COR-L47 (cell line): ENCODE measurements at regions not wholly inside any gene's neighbourhood (a gene's known extent, or its start where the extent isn't known, plus 50 kb on each side); places are given as distances from the start of the nearest gene placed in this dataset.
"Not testable (repeated sequence)": the region's sequence is repeated elsewhere in the genome, so short reads cannot be mapped to it uniquely, and the experiment has no call there.

Experiments used
- DNase-seq: peaks from one replicate; lab custom pipeline; 2025; lab: John Stamatoyannopoulos, UW

DNA sequence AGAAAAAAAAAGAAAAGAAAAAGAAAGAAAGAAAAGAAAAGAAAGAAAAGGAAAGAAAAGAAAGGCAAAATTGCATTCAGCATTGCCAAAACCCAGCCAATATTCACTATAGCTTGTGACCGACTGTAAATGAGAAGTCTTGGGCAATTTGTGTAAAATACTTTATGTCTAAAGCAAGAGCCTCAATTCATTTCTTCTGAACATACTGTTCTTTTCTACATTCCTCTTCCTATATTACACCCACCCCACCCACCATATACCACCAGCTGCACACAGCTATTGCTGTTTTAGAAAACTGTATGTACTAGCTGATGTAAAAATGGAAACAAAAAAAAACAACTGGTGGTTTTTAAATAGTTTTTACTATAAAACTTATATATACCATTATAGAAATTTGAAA is 156.9 kb upstream of the TTC29 start:
- DNase-seq = no peak

- no peak for DNase-seq
These were observed 157.8 kb upstream of the TTC29 start for GRCh38 chr4:147103403-147103946.

- no peak for DNase-seq
These were observed 159.1 kb upstream of the TTC29 start for GRCh38 chr4:147104768-147105167.

DNA sequence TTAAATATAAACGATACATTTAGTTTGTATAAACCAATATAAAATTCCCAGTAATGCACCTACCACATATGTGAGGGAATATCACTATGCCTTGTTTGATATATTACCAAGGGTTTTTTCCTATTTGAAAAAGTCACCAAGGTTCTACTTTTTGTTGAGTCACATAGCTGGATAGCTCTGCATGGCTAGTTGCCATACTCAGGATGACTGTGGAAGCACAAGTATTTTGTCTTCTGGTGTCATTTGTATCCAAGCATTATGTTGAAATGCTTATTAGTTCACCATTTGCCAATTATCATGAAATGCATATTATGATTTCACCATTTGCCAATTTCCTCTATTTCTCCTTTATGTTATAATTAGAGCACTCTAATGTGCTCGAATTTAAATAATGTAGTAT is 162.7 kb upstream of the TTC29 start:
- no peak for DNase-seq

DNA sequence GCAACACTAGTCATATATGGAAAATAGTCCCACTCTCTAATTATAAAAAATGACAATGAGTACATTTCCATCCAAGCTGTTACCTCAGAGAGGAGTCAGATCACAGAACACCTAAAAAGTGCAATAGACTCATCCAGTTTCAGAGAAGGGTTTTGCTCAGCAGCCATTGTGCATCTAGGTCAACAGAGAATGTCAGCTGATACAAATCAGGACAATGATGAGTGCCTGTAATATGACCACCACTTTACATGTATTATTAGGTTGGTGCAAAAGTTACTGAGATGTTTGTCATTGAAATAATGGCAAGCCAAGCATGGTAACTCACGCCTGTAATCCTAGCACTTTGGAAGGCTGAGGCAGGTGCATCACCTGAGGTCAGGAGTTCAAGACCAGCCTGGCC is 164.1 kb upstream of the TTC29 start:
- no peak for DNase-seq

DNA sequence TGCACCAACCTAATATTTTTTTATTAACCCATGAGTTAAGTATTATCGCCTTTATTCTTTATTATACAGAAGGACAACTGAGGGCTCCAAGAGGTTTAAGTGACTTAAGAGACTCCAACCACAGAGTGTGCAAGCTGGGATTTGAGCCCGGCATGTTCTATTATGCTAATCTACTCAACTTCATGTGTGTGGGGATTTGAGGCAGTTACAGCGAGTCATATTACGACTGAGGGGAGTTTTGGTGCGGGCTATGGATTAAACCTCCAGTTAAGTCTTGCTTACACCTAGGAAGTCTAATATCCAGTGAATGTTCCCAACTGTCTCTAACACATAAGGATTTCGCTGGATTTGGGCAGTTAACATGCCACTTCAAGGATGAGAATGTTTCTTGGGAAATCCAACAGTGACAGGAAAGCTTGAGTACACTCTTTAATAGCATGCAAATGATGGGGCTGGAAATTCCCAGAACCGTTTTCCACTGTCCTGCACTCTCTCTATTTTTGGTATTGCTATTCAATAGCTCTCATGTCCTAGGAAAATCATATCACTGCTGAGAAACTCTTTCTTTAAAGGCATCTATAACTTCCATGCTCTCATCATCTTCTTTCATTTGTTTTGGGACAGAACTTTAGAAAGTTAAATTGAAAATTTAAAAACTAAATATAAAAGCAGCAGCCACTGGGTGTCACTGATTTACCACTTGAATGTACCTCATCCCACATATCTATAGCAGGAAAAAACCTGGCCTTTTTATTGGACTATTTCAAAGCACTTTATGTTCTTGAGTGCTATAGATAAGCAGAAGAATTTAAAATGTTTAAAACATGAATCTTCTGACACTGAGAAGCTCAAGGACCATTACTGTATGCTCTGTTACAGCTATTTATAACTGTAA is 165.1 kb upstream of the TTC29 start:
- DNase-seq = no peak

DNA sequence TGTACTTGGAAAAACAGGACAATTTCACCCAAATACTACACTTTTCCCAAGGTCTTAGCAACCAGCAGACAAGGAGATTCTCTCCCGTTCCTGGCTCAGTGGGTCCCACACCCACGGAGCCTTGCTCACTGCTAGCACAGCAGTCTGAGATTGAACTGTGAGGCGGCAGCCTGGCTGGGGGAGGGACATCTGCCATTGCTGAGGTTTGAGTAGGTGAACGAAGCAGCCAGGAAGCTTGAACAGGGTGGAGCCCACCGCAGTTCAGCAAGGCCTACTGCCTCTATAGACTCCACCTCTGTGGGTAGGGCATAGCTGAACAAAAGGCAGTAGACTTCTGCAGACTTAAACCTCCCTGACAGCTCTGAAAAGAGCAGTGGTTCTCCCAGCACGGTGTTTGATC is 166.5 kb upstream of the TTC29 start:
- DNase-seq = not testable (repeated sequence)

DNA sequence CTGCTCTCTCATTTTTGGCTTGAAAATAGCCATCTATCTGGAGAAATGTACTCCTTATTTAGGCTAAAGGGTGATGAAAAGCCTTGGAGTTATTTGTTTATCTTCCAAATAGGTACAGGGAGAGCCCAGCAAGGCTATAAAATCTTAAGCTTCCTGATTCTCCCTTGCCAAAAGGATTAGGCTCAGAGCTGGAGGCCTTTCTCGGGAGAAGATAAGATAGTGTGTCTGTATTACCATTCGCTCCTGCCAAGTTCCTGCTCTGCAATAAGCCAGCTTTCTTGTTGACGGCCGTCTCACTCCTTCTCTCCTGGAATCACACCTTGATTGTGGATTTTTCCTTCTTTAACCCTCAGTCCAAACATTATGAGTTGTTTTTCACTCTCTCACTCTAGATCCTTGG is 171.8 kb upstream of the TTC29 start:
- no peak for DNase-seq

GRCh38 chr4:147118528-147118927 is 172.9 kb upstream of the TTC29 start:
- no peak for DNase-seq

DNA sequence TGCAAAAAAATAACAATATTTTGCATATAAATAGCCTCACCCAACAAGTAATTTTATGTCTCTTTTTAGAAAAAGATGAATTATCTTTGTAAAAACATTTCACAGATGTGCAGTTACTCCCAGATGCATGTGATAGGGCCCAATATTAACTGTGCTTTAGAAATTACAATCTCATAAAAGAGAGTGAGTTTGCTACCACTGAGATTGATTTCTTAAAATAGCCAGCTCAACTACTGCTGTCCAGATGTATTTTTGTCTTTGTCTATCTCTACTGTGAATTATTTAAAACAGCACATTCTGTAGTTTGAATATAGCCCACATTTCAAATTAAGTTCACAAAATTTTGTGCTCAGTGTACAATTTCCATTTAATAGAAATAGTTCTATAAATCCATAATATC is 177.0 kb upstream of the TTC29 start:
- no peak for DNase-seq

- no peak for DNase-seq
These were observed 177.5 kb upstream of the TTC29 start for GRCh38 chr4:147123146-147123545.

DNA sequence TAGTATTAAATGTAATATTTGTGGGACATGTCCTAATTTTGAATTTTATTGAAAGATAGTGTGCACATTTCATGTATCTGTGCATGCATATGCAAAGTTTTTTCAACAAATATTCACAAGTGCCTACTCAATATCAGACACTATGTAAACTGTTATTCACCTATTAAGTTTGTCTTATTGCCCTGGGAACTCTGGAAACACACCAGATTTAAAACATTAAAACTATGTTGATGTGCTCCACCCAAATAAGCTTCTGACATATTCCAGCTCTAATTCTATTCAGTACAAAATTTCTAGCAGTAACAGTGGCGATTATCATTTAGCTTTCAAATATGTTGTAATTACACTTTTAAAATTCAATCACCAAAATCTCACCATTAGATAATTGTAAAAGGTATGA is 183.1 kb upstream of the TTC29 start:
- no peak for DNase-seq

DNA sequence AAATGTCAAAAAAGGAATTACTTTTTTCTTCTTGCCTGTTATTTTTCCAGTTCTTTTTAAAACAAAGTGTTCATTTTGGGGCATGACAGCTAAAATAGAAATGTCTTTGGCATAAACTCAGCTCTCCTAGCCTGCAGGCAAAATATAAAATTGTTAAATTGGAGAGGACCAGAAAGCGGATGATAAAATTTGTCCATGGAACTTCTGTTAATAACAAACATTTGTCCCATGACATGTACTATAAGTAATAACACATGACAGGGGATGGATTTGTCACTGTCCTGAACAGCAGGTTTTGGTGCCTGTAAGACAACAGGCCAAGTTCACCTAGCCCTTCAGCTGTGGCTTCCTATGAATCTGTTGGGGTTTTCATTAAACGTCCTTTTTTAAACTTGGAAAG is 184.0 kb upstream of the TTC29 start:
- DNase-seq = no peak

DNA sequence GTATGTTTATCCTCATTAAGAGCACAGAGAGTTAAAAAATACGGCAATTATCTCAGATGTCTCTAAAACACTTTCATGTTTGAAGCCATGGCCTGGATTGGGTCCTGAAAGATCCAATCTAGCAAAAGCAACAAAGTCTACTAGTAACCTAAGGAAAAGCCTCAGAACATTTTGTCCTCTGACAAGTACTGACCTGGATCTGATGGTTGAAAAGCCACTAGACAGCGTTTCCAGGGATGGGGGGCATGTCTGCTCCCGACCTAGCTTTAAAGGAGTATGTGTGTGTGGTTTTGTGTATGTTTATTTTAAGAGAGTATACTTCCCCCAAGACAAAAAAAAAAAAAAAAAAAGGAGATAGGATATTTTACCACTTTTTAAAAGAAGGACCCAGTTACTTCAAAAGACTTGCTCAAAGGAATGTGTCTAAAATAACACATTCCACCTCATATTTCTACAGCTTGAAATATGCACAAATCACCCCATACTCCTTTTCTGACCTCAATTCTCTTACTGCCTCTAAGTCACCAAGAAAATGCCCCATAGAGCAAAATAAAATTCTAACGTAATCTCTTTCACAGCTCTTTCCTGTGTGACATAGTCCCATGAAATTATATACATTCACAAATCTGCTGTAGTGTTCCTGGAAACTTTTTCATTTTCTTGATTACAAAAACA is 189.0 kb upstream of the TTC29 start:
- DNase-seq = no peak

- DNase-seq = no peak
These were observed 190.6 kb upstream of the TTC29 start for GRCh38 chr4:147136310-147136709.

DNA sequence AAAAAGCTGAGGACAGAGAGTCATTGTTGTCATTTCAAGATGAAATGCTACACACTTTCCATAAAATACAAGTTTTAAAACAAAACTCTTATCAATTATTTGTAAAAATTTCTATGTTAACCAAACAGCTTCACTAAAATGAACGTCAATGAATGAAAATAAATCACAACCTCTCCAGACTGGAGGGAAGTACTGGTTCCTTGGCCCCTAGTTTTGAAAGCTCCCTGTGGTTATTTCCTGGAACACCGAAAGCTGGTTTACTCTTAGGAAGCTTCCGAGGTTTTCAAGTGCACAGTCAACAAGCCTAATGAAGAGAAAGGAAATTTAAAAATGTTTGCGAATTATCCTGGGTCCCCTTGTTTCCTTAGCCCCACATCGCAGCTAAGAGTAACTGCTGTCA is 191.1 kb upstream of the TTC29 start:
- DNase-seq = no peak

GRCh38 chr4:147137280-147137679 is 191.6 kb upstream of the TTC29 start:
- no peak for DNase-seq

DNA sequence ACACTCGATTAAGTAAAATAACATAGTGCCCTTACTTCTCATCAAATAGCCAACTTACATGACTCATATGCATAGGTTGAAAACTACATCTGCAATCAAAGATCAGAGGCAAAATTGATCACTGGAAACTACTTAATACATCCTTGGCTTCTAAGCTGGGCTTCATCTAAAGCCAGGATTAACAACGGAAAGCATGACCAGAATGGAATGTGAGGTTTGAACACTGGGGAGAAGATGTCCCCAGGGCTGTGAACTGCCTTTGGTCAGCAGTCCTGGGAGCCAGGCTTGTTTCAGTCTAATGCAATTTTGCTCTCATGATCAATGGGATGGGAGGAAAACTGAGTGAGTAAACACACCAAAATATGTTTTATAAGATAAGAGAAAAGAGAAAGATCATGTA is 192.5 kb upstream of the TTC29 start:
- no peak for DNase-seq

DNA sequence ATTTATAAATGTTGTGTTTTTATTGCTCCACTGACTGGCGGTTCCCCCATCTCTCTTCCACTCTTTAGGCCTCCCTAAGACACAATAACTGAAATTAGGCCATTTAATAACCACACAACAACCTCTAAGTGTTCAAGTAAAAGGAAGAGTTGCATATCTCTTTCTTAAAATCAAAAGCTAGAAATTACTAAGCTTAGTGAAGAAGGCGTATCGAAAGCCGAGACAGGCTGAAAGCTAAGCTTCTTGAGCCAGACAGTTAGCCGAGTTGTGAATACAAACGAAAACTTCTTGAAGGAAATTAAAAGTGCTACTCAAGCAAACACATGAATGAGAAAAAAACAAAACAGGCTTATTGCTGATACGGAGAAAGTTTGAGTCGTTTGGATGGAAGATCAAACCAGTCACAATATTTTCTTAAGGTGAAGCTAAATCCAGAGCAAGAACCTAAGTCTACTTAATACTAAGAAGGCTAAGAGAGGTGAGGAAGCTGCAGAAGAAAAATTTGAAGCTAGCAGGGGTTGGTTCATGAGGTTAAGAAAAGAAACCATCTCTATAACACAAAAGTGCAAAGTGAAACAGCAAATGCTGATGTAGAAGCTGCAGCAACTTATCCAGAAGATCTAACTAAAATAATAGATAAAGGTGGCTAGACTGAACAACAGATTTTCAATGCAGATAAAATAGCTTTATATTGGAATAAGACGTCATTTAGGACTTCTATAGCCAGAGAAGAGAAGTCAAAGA is 194.0 kb upstream of the TTC29 start:
- DNase-seq = no peak

DNA sequence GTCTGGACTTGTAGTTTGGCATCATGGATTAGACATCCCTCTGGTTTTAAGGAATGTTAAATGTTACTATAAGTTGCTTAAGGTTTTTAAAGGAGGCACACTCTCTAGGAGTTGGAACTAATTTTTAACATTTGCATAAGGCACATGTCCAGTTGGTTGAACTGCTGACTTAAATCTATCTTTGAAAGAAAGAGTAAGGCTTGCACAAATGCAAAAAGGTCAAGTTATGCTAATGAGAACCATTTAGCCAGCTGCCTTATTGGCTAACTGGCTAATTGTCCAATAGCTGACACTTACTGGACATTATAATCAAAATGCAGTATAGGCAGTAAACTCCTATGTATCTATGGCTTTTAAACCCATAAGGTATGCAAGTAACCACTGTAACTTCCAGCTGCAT is 206.1 kb upstream of the TTC29 start:
- no peak for DNase-seq

DNA sequence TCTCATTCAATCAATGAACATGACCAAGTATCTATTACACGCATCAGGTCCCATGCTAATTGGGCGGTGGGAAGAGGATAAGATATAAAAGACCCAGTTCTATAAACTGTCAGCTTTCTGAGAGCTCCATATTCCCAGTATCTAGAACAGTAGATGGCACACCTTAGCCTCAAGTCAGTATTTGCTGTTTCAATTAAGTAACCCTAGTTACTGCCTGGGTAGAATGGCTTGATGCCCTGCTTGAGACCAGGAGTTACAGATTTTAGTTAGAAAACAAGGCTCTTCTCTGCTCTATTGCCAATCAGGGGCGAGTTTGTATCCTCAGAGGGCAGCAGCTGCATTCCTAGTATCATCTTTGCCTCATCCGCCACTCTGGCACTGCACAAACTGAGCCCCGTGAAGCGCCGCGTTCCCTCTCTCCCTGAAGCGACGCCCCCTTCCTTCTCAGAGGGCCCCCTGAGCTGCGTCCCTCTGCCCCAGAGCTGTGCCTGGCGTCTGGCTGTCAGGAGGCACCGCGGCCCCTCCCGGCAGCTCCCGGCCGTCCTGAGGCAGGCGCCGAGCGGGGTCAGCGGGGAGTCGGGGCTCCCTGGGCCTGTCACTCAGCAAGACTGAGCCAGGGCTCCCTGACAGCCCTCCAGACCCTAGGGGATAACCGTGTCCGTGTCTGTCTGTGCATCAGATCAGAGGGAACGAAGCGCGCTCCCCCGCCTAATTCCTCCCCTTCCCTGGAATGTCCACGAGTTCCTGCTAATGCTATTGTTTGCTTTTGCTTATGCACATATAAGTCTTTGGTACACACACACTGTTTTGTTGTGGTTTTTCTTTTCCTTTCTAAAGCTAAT is 212.4 kb upstream of the TTC29 start:
- DNase-seq = peak; percentile 11
